Upper lobe of left lung (tissue), 4 donors: ENCODE measurements at regions not wholly inside any gene's neighbourhood (a gene's known extent, or its start where the extent isn't known, plus 50 kb on each side); places are given as distances from the start of the nearest gene placed in this dataset.

Source experiments
- CTCF ChIP-seq, 6 experiments: fragments of 450-650 bp in 4 of 6; fragments of 200-600 bp in 2 of 6; sonication (generic) in 2 of 6; IDR thresholded peaks; one replicate each; pipeline ENCODE4 v1.5.1; 2016 to 2019; ENCODE audit warnings: antibody characterized with exemption in 6 of 6
- POLR2A ChIP-seq, 4 donors: fragments of 450-650 bp; IDR thresholded peaks; one replicate each; pipeline ENCODE4 v1.5.1; 2016 to 2017; ENCODE audit warnings: antibody characterized with exemption in 4 of 4, mild to moderate bottlenecking in 2 of 4

DNA sequence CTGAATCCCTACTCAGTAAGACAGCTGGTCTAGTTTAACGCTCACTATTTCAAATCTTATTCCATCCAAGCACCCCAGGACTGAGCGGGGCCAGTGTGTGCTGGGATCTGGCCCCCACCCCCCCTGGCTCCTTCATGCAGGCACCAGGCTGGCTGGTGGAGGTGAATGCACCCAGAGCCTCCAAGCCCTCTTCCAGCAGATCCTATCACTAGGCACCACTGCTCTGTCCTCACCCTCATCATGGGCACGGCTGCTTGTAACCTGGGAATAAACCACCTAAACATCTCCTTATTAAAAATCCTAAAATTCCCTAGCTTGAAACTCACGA is 194.3 kb downstream of the ARL4C start:
- TF ChIP-seq CTCF (IDR thresholded peaks at IDR 0.05): no peak
- no peak for TF ChIP-seq POLR2A (IDR thresholded peaks at IDR 0.05)
